ENCODE measurements at regions not wholly inside any gene's neighbourhood (a gene's known extent, or its start where the extent isn't known, plus 50 kb on each side); places are given as distances from the start of the nearest gene placed in this dataset.

- H3K9me3 ChIP-seq: no peaks in the 10 kb centered on the region
- 60 to 64% methylated on average over 3 of the region's 3 CpGs for WGBS, 2 donors
- H3K4me3 ChIP-seq: no peak overlapping the region
- no peaks in the 10 kb centered on the region for H3K27me3 ChIP-seq
- intact Hi-C loops (cut with DNase I): no loop called here
- TF ChIP-seq POLR2A (IDR thresholded peaks at IDR 0.05) (no peak), EP300 (IDR thresholded peaks at IDR 0.05) (no peak), POLR2AphosphoS5 (IDR thresholded peaks at IDR 0.05) (no peak), CTCF (IDR thresholded peaks at IDR 0.05) (no peak)
- H3K27ac ChIP-seq: no peak overlapping the region
- no peaks in the 10 kb centered on the region for H3K4me1 ChIP-seq
- H3K36me3 ChIP-seq: no peaks in the 10 kb centered on the region
- DNase-seq: no peak
Measured at GRCh38 chr13:88125055-88125454, 453.9 kb downstream of the SLITRK5 start.

- WGBS, 2 donors: 95 to 96% methylated on average over 27 of the region's 27 CpGs
- Histone ChIP-seq H3K9me3 (peaks cover 0 to 4% (median 0%) of the 10 kb centered on the region in 4 donors), H3K4me3 (no peak overlapping the region), H3K36me3 (no peaks in the 10 kb centered on the region), H3K27ac (no peak overlapping the region), H3K4me1 (no peaks in the 10 kb centered on the region), H3K27me3 (no peaks in the 10 kb centered on the region)
- intact Hi-C loops (cut with DNase I): no loop called here
- no peak for TF ChIP-seq EP300 (IDR thresholded peaks at IDR 0.05)
- no peak for TF ChIP-seq CTCF (IDR thresholded peaks at IDR 0.05)
- no peak for TF ChIP-seq POLR2AphosphoS5 (IDR thresholded peaks at IDR 0.05)
- no peak for DNase-seq
Measured at GRCh38 chr13:88136098-88136790, 465.1 kb downstream of the SLITRK5 start.

- 46 to 52% methylated on average over 3 of the region's 3 CpGs for WGBS, 2 donors
- intact Hi-C loops (cut with DNase I): no loop called here
- Histone ChIP-seq H3K4me1 (no peaks in the 10 kb centered on the region), H3K36me3 (no peaks in the 10 kb centered on the region), H3K27me3 (no peaks in the 10 kb centered on the region), H3K27ac (no peak overlapping the region), H3K9me3 (peaks cover 0 to 6% (median 0%) of the 10 kb centered on the region in 4 donors), H3K4me3 (no peak overlapping the region)
- TF ChIP-seq CTCF (IDR thresholded peaks at IDR 0.05) (no peak), POLR2AphosphoS5 (IDR thresholded peaks at IDR 0.05) (no peak), POLR2A (IDR thresholded peaks at IDR 0.05) (no peak), EP300 (IDR thresholded peaks at IDR 0.05) (no peak)
- no peak for DNase-seq
Measured at GRCh38 chr13:88142653-88143052, 471.5 kb downstream of the SLITRK5 start.

GRCh38 chr13:88144580-88144979 is 473.4 kb downstream of the SLITRK5 start:
- Histone ChIP-seq H3K36me3 (no peaks in the 10 kb centered on the region), H3K4me3 (no peak overlapping the region), H3K4me1 (no peaks in the 10 kb centered on the region), H3K27me3 (no peaks in the 10 kb centered on the region), H3K27ac (no peak overlapping the region), H3K9me3 (peaks cover 0 to 6% (median 0%) of the 10 kb centered on the region in 4 donors)
- WGBS, 2 donors: 86 to 91% methylated on average over 8 of the region's 8 CpGs
- TF ChIP-seq CTCF (IDR thresholded peaks at IDR 0.05) (no peak), POLR2A (IDR thresholded peaks at IDR 0.05) (no peak), POLR2AphosphoS5 (IDR thresholded peaks at IDR 0.05) (no peak), EP300 (IDR thresholded peaks at IDR 0.05) (no peak)
- intact Hi-C loops (cut with DNase I): no loop called here
- no peak for DNase-seq

- WGBS, 2 donors: 86 to 92% methylated on average over 8 of the region's 8 CpGs
- no peak overlapping the region for H3K4me3 ChIP-seq
- no peaks in the 10 kb centered on the region for H3K4me1 ChIP-seq
- TF ChIP-seq CTCF (IDR thresholded peaks at IDR 0.05) (no peak), POLR2A (IDR thresholded peaks at IDR 0.05) (no peak), EP300 (IDR thresholded peaks at IDR 0.05) (no peak), POLR2AphosphoS5 (IDR thresholded peaks at IDR 0.05) (no peak)
- H3K27me3 ChIP-seq: no peaks in the 10 kb centered on the region
- no peak overlapping the region for H3K27ac ChIP-seq
- H3K9me3 ChIP-seq: no peaks in the 10 kb centered on the region
- no peak for DNase-seq
- H3K36me3 ChIP-seq: no peaks in the 10 kb centered on the region
- intact Hi-C loops (cut with DNase I): no loop called here
Measured at GRCh38 chr13:88153353-88153752, 482.2 kb downstream of the SLITRK5 start.

Data from sigmoid colon (tissue), 6 donors.